Uterus (tissue), 2 donors: ENCODE measurements at regions not wholly inside any gene's neighbourhood (a gene's known extent, or its start where the extent isn't known, plus 50 kb on each side); places are given as distances from the start of the nearest gene placed in this dataset.

Source experiments
- POLR2A ChIP-seq, 2 donors: fragments of 450-650 bp; IDR thresholded peaks; one replicate each; pipeline ENCODE4 v1.6.1; 2016; ENCODE audit warnings: antibody characterized with exemption in 2 of 2, mild to moderate bottlenecking in 1 of 2, moderate library complexity in 1 of 2
- TF ChIP-seq, protein P1 (sequence below), 4 experiments: fragments of 200-600 bp in 2 of 4; fragments of 450-650 bp in 2 of 4; sonication (generic) in 2 of 4; IDR thresholded peaks; one replicate each; pipeline ENCODE4 v1.5.1; 2016 to 2019; ENCODE audit warnings: antibody characterized with exemption in 4 of 4, mild to moderate bottlenecking in 2 of 4, moderate library complexity in 1 of 4

DNA sequence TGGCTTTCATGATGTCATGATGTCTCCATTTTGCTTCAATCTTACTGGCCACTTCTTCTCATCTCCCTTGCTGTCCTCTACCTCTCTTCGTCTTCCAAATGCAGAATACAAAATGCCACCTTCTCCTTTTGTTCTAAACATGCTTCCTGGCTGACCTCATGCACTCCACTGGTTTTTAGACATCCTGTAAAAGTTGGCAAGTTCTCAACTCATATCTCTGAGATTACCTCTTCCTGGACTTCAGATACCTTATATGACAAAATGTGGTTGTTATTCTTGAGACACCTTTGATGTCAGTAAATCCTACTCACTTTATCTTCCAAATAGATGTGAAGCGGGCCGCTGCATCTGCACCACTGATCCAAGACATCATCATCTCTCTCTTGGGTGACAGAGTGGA lies 212.7 kb upstream of the FOXA2 start:
- TF ChIP-seq, protein P1, sequence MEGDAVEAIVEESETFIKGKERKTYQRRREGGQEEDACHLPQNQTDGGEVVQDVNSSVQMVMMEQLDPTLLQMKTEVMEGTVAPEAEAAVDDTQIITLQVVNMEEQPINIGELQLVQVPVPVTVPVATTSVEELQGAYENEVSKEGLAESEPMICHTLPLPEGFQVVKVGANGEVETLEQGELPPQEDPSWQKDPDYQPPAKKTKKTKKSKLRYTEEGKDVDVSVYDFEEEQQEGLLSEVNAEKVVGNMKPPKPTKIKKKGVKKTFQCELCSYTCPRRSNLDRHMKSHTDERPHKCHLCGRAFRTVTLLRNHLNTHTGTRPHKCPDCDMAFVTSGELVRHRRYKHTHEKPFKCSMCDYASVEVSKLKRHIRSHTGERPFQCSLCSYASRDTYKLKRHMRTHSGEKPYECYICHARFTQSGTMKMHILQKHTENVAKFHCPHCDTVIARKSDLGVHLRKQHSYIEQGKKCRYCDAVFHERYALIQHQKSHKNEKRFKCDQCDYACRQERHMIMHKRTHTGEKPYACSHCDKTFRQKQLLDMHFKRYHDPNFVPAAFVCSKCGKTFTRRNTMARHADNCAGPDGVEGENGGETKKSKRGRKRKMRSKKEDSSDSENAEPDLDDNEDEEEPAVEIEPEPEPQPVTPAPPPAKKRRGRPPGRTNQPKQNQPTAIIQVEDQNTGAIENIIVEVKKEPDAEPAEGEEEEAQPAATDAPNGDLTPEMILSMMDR (IDR thresholded peaks at IDR 0.05) = no peak
- no peak for TF ChIP-seq POLR2A (IDR thresholded peaks at IDR 0.05)
